OCI-LY1 (cell line): ENCODE measurements at regions not wholly inside any gene's neighbourhood (a gene's known extent, or its start where the extent isn't known, plus 50 kb on each side); places are given as distances from the start of the nearest gene placed in this dataset.

Experiments
- CTCF ChIP-seq: fragments of 200-600 bp; sonication (generic), shearing (Covaris generic); IDR thresholded peaks from 2 replicates; pipeline ENCODE4 v1.5.1; 2017; ENCODE audit warnings: mild to moderate bottlenecking, antibody characterized with exemption, low read length, moderate library complexity, mixed read lengths
- EZH2 ChIP-seq: fragments of 200-600 bp; sonication (generic), shearing (Covaris generic); IDR thresholded peaks from 2 replicates; pipeline ENCODE4 v1.8.0; 2017; ENCODE audit warnings: borderline replicate concordance, mixed run types, mild to moderate bottlenecking, antibody characterized with exemption, low read length, moderate library complexity, mixed read lengths

DNA sequence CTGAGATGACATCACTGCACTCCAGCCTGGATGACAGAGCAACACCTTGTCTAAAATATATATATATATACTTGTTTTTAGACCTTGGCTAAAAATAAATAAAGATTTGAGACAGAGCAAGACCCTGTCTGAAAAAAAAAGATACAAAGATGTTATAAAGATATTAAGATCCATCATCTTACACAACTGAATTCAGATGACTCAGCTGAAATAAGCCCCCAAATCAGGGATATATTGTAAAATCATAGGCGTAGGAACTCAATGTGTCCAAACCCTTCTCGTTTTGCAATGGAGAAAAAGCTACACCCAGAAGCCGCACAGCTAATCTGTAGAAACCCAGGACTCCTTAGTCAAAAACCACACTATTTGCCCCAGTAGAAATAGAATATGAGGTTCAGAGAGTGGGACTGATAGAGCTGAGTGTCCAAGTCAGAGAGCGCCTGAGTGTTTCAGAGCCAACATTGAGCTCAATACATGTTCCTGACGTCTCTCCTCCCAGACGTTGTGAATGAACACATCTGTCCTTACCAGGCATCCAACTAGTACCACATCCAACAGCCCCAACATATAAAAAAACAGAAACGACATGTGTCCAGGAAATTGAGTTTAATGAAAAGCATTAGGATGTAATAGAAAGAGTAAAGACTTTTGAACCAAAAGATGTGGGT lies 207.9 kb upstream of the BLID start:
- no peak for TF ChIP-seq CTCF
- TF ChIP-seq EZH2 = no peak
